ENCODE measurements at regions not wholly inside any gene's neighbourhood (a gene's known extent, or its start where the extent isn't known, plus 50 kb on each side); places are given as distances from the start of the nearest gene placed in this dataset.

GRCh38 chr2:516944-517343, 160.3 kb downstream of the TMEM18 start:
- TF ChIP-seq, protein P1, sequence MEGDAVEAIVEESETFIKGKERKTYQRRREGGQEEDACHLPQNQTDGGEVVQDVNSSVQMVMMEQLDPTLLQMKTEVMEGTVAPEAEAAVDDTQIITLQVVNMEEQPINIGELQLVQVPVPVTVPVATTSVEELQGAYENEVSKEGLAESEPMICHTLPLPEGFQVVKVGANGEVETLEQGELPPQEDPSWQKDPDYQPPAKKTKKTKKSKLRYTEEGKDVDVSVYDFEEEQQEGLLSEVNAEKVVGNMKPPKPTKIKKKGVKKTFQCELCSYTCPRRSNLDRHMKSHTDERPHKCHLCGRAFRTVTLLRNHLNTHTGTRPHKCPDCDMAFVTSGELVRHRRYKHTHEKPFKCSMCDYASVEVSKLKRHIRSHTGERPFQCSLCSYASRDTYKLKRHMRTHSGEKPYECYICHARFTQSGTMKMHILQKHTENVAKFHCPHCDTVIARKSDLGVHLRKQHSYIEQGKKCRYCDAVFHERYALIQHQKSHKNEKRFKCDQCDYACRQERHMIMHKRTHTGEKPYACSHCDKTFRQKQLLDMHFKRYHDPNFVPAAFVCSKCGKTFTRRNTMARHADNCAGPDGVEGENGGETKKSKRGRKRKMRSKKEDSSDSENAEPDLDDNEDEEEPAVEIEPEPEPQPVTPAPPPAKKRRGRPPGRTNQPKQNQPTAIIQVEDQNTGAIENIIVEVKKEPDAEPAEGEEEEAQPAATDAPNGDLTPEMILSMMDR (IDR thresholded peaks at IDR 0.05): no peak
- TF ChIP-seq POLR2A (IDR thresholded peaks at IDR 0.05): no peak
